HG02571 (cell line): ENCODE measurements at regions not wholly inside any gene's neighbourhood (a gene's known extent, or its start where the extent isn't known, plus 50 kb on each side); places are given as distances from the start of the nearest gene placed in this dataset.
"Not testable (repeated sequence)": the region's sequence is repeated elsewhere in the genome, so short reads cannot be mapped to it uniquely, and the experiment has no call there.

Experiments
- ATAC-seq: cut with Tn5 transposase; IDR thresholded peaks from one replicate; pipeline ENCODE4 v1.9.1; 2021; ENCODE audit warnings: mild to moderate bottlenecking, moderate library complexity; ENCODE audit not compliant: unreplicated experiment

DNA sequence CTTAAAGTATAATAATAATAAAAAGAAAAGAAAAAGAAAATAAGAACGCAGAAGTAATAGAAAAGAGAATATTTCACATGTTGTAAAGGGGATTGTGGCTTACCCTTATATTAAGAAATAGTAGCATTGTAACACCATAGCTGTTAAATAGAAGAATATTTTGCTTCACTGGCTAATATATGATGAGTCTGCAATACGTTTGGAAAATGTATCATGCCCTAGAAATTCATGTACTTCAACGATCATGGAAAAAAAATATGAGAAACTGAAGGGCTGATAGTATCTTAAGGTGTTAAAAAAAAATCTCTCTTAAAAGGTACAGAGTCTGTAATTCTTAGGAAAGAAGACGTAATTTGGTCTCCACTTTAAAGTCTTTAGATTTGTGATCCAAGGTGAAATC is 1390.5 kb upstream of the ADGRL2 start:
- no peak for ATAC-seq

DNA sequence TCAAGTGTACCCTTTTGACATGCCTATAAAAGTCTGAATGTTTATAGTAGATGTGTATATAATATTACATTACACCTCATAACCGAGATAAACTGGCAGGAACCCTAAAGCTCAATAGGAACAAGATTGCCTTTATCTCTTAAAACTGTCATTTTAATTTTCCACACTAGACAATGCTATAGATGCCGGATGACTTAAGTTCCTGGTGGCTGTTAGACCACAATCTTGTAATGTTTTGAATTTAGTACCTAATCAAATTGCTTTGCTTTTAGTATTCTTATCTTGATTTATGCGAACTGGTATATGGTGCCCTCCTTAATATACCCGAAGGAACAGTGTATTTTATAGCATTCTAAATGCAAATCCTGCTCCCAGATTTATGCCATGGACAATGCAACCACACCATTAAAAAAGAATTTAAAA is 1397.0 kb upstream of the ADGRL4 start:
- ATAC-seq = no peak

DNA sequence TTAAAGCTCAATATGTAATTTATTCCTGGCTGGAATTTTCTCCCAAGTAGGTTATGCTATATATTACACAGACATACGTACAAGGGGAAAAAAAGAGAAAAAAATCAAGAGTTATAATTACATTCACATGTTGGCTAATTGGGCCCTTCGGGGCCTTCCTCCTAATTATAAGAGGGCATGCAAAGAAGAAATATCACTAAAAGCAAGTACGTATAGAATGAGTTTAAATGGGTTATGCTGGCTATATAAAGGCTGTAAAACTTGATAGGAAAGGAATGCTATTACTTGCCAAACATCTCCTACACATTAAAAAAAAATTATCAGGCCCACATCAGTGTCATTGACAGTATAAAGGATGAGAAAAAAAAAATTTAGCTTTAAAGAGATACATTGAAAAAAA is 1396.1 kb upstream of the ADGRL4 start:
- ATAC-seq = no peak

DNA sequence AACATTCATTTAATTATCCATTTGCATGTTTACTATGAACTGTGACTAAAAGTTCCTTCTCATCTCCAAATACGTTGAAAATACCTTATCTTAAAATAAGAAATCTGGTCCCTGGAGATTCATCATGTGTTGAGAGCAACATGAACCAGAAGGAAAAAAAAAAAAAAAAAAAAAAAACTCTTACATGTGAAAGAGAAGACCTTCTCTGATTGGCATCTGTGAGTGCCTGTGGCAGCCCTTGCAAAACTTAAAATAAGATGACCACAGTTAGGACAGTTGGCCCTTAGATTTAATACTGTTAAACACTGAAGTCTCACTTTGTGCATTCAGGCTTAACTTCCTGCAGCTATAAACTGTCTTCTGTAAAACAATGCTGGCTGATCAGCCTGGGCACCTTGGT is 1395.2 kb upstream of the ADGRL4 start:
- no peak for ATAC-seq

DNA sequence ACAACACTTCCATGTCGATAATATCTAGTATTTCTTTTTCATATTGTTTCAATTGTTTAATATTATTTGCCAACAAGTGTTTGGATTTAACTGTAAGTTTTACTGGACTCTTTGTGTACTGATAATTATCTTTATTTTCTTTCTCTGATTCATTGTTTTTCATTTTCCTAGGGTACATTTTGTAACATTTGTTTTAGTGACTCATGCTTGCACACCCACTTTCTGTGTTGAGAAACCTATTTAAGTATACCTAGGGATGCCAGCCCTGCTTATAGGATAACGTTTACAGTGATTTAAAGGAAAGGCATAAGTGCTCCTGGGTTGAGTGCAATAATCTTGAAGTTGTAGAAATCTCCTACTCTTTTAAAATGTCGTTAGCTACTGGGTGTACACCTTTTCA is 1386.0 kb upstream of the ADGRL4 start:
- no peak for ATAC-seq

DNA sequence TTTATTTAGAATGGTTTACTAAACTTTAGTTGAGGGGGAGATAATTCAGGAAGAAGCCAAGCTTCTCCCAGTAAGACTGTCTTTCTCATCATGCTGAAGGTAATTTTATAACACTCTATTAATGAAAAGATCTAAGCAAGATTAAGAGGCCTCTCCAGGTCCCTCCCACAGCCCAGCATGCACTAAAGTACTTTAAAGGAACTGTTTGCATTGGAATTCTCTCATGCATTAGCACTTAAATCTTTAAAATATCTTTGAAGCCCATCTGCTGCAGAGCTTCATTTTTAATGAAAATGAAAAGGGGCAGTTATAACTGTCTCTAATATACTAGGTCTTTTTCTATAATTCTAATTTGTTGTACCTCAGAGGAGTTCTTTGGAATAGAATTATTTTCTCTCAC is 1379.1 kb upstream of the ADGRL4 start:
- ATAC-seq = no peak

DNA sequence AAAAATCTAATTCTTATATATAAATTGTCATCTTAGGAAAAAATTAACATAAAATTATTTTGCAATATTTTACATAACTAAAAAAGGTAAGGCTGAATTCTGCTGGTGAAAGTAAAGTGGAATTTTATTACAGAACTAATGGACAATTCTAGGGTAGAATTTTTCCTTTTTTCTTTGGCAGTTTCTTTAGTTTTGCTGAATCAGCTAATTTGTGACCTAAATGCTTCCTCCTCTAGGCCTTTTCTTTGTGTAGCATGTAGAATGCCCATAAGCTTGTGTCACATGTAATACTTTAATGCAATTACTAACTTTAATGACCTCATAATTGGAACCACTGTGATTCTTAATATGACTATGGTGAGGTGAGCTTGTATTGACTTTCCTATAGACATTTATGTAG is 1378.4 kb upstream of the ADGRL4 start:
- ATAC-seq = no peak

DNA sequence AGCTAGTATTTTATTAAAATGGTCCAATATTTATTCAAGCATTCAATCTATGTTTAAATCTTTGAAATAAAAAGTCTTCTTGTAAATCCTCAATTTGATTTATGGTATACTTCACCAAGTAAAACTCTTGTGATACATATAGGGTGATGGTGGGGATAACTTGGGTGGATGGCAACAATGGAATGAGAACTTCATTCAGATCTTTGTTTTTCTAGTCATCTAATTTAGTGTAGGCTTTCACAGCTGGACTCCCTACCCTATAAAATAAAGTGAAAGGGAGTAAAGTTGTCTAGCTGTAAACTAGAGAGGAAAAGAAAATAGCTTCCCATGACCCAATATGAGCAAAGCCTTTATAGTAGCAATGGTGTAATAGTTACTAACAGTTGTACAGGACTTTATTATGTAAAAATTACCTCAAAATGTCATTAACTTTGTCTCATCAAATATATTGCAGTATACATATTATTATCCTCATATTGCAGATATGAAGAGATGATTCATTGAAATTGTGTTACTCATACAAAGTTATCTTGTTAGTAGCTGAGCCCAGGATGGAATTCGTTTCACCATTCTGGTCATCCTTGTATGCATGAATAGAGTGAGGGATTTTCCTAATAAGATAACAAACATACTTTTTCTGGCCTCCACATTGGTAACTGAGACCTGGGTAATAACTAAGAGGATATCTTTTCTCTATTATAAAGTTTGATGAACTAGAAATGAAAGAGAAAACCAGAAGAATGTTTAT is 1377.7 kb upstream of the ADGRL4 start:
- ATAC-seq = no peak

DNA sequence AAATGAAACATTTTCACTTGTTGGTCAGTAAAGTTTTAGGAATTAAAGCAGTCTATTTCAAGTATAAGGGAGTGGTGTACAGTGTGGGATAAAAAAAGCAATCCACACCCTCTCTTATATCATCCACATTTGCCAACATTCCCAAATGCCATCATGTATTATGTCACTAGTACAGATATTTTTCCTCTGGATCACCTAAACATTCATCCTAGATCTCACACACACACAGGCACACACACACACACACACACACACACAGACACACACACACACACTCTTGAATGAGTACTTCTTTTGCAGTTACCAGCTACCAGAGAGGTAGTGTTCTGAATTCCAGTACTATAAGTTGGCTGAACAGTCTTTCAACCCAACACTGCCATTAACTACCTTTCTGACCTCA is 1369.1 kb upstream of the ADGRL4 start:
- no peak for ATAC-seq

DNA sequence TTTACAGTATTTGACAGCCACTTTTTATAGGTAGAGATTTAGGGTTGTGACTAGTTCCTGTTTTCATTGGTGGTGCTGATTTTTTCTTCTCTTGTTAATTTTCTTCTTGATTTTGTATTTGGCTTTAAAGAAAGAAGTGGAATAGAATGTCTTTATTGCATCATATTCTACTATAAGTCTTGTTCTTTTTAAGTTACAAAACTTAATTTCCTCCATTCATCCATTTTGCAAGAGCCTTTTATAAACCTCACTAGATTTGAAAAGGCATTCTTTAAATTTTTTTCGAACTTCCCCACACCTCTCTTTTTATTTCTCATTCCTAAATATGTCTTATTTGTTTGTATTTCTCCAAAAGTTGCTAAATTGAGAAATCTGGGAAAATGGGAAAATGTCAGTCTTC is 1368.6 kb upstream of the ADGRL4 start:
- no peak for ATAC-seq

DNA sequence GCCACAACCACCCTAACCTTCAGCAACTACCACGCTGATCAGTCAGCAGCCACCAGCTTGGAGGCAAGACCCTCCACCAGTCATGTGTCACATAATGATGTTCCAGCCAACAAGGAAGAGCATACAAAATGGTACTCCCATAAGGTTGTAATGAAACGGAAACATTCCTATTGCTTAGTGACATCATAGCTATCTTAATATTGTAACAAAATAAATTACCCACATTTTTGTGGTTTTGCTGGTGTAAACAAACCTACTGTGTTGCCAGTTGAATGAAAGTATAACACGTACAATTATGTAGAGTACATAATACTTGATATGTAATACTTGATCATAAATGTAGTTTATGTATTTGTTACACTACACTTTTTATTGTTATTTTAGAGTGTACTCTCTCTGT is 1363.2 kb upstream of the ADGRL4 start:
- no peak for ATAC-seq

DNA sequence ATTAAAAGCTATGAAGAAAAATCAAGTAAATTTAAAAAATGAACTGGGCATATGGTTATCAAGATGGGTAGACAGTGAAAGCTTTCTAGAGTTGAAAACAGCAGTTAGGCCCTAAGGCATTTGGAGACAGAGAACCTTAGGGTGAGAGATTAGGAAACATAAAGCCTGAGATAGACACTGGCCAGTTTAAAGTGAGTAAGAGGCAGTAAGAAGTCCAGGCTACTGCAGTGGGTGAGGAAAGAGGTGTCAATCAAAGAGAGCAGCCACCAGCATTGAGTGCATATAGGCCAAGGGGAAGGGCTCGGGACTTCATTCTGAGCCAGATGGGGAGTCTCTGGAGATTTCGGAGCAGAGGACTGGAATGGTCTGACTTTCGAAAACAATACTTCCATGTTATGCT is 1360.5 kb upstream of the ADGRL4 start:
- no peak for ATAC-seq

DNA sequence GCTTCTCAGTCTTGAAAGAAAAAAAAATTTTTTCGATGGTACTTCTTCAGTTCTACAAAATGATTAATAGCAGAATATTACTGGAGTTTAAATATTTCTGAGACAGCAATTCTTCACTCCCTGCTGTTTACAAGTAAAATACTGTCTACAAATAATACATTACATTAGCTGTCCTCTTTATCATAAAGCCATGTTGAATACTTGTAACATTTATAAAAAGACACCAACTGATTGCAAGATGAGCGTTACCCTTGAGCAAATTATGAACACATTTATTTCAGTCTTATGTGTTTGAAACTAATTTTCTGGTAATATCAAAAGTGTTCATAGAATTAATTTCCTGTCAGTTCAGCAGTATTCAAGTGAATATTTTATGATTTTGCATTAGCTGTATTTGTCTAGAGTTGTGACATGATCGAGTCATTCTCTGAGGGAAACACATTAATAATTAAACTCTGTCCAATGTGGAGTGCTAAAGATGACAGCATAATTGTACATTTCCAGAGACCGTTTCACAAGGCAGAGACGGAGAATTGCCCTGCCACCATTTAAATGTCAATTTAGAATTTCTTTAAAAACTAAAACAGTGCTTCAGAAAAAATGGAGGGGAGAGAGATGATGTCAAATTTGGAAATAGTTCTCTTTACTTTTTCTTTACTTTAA is 1359.0 kb upstream of the ADGRL4 start:
- ATAC-seq = no peak

DNA sequence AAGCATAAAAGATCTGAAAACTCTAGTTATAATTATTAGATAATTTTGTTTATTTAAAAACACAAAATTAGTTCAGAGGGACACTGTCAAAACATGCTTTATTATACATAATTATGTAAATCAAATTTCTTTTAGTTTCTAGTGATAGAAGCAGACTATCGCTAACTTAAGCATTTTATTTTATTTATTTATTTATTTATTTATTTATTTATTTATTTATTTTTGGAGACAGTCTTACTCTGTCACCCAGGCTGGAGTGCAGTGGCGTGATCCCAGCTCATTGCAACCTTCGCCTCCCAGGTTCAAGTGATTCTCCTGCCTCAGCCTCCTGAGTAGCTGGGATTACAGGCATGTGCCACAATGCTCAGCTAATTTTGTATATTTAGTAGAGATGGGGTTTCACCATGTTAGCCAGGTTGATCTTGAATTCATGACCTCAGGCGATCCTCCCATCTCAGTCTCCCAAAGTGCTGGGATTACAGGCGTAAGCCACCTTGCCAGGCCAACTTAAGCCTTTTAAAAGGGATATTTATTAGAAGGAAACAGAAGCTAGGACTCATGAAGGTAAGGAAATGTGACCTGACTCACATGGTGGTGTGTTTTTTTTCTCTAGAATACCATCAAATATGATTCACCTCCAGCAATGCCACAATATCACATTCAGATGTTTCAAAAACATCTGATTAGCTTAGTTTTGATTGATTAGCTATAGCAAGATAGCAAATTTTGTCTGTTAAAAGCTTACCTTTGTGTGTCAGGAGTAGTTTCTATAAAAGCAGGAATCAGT is 1357.4 kb upstream of the ADGRL4 start:
- no peak for ATAC-seq

DNA sequence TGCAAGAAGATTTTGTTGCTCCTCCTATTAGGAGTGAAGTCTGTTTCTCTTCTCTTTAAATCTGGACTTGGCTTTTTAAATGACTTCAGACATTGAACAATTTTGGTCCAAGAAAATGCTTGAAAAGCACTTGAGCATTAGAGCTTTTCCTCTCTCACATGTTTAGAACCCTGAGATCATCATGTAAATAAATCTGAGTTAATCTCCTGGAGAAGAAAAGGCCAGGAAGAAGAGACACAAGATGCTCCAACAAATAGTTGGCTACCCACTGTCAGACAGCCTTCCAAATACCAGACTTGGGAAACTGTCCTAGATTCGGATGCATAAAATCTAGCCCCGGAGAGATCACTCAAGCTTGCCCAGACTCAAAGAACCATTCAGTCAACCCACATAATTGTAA is 1353.1 kb upstream of the ADGRL4 start:
- no peak for ATAC-seq

DNA sequence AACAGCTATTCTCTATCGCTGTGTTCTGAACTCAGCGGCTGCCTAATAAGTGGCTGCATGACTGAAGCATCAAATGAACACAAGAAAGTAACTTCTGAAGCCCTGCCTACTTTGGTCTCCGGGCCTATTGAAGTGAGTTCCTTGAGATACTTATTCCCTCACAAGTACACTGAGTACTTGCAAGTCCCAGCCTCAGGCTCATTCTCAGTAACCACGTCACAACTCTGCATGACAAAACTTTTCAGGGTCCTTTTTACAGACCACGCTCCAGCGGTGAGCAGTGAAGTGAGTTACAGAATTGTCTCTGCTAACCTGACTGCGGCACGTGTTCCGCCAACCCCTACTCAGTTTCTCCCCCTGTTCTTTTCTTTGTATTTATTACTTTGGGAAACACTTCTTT is 1342.7 kb upstream of the ADGRL4 start:
- no peak for ATAC-seq

DNA sequence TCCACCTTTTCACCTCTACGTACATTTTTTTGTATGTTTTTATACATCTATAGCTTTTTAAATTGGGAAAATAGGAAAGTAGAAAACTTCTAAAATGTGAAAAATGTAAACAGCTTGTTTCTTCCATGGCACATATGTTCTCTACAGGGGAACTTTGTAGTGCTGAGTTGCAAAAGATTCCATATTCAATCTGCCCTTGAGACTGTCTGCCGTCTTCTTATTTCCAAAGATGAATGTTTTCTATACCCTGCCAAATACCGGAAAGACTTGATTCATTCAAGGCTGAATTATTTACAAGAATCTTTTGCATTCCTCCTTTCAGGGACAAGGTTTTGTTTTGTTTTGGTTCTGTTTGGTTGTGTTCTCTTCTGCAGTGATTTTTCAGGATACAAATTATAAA is 1334.5 kb upstream of the ADGRL4 start:
- no peak for ATAC-seq

DNA sequence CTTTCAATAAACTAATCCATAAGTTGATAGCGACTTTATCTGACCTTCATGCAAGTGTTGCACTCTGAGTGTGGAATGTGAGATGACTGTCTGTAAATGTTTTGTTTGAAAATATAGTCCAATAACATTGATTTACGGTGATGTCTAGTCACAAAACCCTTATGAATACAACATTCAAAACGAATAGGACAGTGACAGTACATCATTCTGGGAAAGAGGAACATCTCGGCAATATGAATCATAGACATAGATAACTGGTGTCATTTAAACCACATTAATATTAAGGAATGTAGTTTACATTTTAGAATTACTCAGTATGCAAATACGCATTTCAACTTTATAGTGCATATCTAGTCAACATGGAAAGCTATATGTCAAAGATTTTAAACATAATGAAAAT is 1311.6 kb upstream of the ADGRL4 start:
- ATAC-seq = no peak

DNA sequence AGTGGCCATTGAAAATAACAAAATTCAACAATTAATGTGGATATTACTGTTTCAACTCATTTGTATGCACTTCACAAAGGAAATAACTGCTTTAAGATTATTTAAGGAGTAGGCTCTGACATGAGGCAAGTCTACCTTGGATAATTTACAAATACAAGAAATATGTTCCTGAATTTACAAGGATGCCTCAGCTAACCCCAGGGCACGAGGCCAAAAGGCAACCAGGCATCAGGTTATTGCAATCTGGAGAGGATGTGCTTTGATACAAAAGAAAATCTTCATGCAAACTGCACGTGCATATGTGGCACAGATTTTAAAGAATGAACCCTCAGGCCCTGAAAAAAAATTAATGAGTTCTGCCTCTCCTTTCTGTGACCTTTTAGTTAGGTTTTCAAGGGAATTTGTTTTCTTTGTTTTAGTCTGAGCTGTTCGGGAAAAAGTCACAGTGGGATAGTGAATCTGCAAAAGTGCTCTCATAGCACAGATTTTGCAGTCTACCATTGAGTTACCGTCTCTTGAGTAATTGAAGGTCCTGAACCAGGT is 1304.2 kb upstream of the ADGRL4 start:
- ATAC-seq = no peak

DNA sequence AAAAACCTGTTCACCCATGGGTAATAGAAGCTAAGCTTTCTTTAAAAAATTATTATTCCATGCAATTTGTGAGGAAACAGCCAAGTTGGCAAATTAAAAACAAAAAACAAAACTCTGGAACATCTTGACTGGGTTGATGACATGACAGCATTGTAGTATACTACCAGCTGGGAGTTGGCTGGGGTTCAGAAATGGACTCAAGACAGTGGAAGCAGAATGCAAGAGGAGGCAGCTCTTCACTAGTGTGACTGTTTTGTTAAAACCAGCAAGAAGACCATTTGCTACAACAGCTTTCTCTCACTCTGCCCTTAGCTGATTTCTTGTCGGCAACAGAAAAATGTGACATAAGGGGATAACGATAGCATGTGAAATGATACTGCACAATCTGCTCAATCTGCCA is 1298.9 kb upstream of the ADGRL4 start:
- no peak for ATAC-seq

DNA sequence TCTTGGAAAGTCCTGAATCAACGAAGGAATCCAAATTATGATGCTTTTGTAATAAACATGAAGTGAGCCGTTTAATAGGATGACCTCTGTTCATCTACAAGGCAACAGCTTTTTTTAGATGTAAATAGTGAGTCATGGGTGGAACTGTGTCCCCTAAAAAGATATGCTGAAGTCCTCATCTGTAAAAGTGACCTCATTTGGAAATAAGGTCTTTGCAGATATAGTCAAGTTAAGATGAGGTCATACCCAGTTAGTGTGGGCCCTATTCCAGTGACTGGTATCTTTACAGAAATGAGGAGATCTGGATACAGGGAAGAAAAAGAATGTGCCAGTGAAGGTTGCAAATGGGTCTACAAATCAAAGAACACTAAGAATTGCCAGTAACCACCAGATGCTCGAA is 1287.3 kb upstream of the ADGRL4 start:
- no peak for ATAC-seq

DNA sequence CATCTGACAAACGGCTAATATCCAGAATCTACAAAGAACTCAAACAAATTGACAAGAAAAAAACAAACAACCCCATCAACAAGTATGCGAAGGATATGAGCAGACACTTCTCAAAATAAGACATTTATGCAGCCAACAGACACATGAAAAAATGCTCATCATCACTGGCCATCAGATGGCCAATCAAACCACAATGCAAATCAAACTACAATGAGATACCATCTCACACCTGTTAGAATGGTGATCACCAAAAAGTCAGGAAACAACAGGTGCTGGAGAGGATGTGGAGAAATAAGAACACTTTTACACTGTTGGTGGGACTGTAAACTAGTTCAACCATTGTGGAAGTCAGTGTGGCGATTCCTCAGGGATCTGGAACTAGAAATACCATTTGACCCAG is 1282.2 kb upstream of the ADGRL4 start:
- not testable (repeated sequence) for ATAC-seq
